GM18511 (cell line): ENCODE measurements at regions not wholly inside any gene's neighbourhood (a gene's known extent, or its start where the extent isn't known, plus 50 kb on each side); places are given as distances from the start of the nearest gene placed in this dataset.
"Not testable (repeated sequence)": the region's sequence is repeated elsewhere in the genome, so short reads cannot be mapped to it uniquely, and the experiment has no call there.

ENCODE experiments used
- ATAC-seq: cut with Tn5 transposase; IDR thresholded peaks from one replicate; pipeline ENCODE4 v1.9.1; 2021; ENCODE audit warnings: mild to moderate bottlenecking, moderate library complexity; ENCODE audit not compliant: unreplicated experiment

- no peak for ATAC-seq
Measured at GRCh38 chr15:30830961-30831360, 72.8 kb upstream of the FAN1 start.

GRCh38 chr15:30833379-30833778, 70.3 kb upstream of the FAN1 start:
- not testable (repeated sequence) for ATAC-seq

GRCh38 chr15:30841639-30842038, 62.1 kb upstream of the FAN1 start:
- ATAC-seq = not testable (repeated sequence)

- peak; percentile 97 for ATAC-seq
Measured at GRCh38 chr15:30842798-30843472, 60.8 kb upstream of the FAN1 start.

- ATAC-seq = not testable (repeated sequence)
Measured at GRCh38 chr15:30845536-30845935, 58.2 kb upstream of the FAN1 start.
